ENCODE measurements at regions not wholly inside any gene's neighbourhood (a gene's known extent, or its start where the extent isn't known, plus 50 kb on each side); places are given as distances from the start of the nearest gene placed in this dataset.
A peak's percentile ranks its signal among the peaks of the same experiment; 100 is the strongest.

GRCh38 chr12:4056910-4057845 lies 184.0 kb upstream of the PARP11 start (continued):
- TF ChIP-seq POLR2AphosphoS2 (IDR thresholded peaks at IDR 0.05; ENCODE audit: low read depth, low read length) (no peak), HIC2 (CRISPR knock-in tag; IDR thresholded peaks at IDR 0.05; ENCODE audit: low read depth) (no peak), MED1 (CRISPR knock-in tag; IDR thresholded peaks at IDR 0.05) (0 out of 2 replicates have a peak, but pooled peaks have one; percentile 16), ZNF496 (CRISPR knock-in tag; IDR thresholded peaks at IDR 0.05; ENCODE audit: insufficient replicate concordance) (no peak), NFRKB (IDR thresholded peaks at IDR 0.05) (no peak), PCBP2 (optimal IDR thresholded peaks at IDR 0.05; ENCODE audit: low read depth, low read length, poor library complexity, severe bottlenecking) (no peak), RFX3 (CRISPR knock-in tag; IDR thresholded peaks at IDR 0.05) (no peak), ZNF350 (CRISPR knock-in tag; IDR thresholded peaks at IDR 0.05; ENCODE audit: borderline replicate concordance, low read depth) (0 out of 2 replicates have a peak, but pooled peaks have one; percentile 45), ZNF503 (CRISPR knock-in tag; IDR thresholded peaks at IDR 0.05) (0 out of 2 replicates have a peak, but pooled peaks have one; percentile 43), ZFY (CRISPR knock-in tag; IDR thresholded peaks at IDR 0.05) (no peak), ZBTB14 (CRISPR knock-in tag; IDR thresholded peaks at IDR 0.05) (no peak), ZFP62 (CRISPR knock-in tag; IDR thresholded peaks at IDR 0.05) (no peak), PHF21A (CRISPR knock-in tag; IDR thresholded peaks at IDR 0.05) (peak; percentile 59; the same call in 1 of the 2 replicates), ZNF879 (CRISPR knock-in tag; IDR thresholded peaks at IDR 0.05) (no peak), MEIS1 (CRISPR knock-in tag; IDR thresholded peaks at IDR 0.05; ENCODE audit: borderline replicate concordance) (0 out of 2 replicates have a peak, but pooled peaks have one; percentile 55), KDM4B (CRISPR knock-in tag; IDR thresholded peaks at IDR 0.05) (no peak), BCL6 (CRISPR knock-in tag; IDR thresholded peaks at IDR 0.05) (peak; percentile 71; the same call in 1 of the 2 replicates), GTF2F1 (IDR thresholded peaks at IDR 0.05; ENCODE audit: low read length) (no peak), ZMYM4 (CRISPR knock-in tag; IDR thresholded peaks at IDR 0.05) (peak; percentile 54; the same call in 1 of the 2 replicates), KDM6A (CRISPR knock-in tag; IDR thresholded peaks at IDR 0.05; ENCODE audit: low read depth) (no peak), XRCC5 (optimal IDR thresholded peaks at IDR 0.05; ENCODE audit: low read length) (no peak), HOXD1 (CRISPR knock-in tag; IDR thresholded peaks at IDR 0.05) (no peak), ZBTB21 (CRISPR knock-in tag; IDR thresholded peaks at IDR 0.05) (no peak), ATF7 (IDR thresholded peaks at IDR 0.05) (no peak), ATF7 (CRISPR knock-in tag; IDR thresholded peaks at IDR 0.05) (no peak), SNAPC5 (CRISPR knock-in tag; IDR thresholded peaks at IDR 0.05; ENCODE audit: borderline replicate concordance) (no peak), ZNF883 (CRISPR knock-in tag; IDR thresholded peaks at IDR 0.05; ENCODE audit: not compliant biosample characterization) (no peak), ZNF839 (CRISPR knock-in tag; IDR thresholded peaks at IDR 0.05; ENCODE audit: borderline replicate concordance) (no peak)
